GM23338 (cell line): ENCODE measurements at regions not wholly inside any gene's neighbourhood (a gene's known extent, or its start where the extent isn't known, plus 50 kb on each side); places are given as distances from the start of the nearest gene placed in this dataset.

Source experiments
- ATAC-seq: fragments of 200-7000 bp; cut with Tn5 transposase; 3 replicates; pipeline ENCODE4 v1.9.1; 2020
- DNase-seq: peaks from one replicate; pipeline ENCODE4 v3.0.0-alpha.2; 2015; ENCODE audit warnings: low spot score
- H2AFZ ChIP-seq: fragments of 200-600 bp; sonication (generic); 2 replicates; pipeline ENCODE4 v1.8.0; 2016; ENCODE audit warnings: antibody characterized with exemption, mild to moderate bottlenecking, moderate library complexity
- H3F3A ChIP-seq: fragments of 200-600 bp; sonication (generic); replicated peaks from 2 replicates; pipeline ENCODE4 v1.8.0; 2017; ENCODE audit warnings: antibody characterized with exemption, mixed run types, low read depth
- H3K27ac ChIP-seq: fragments of 200-600 bp; sonication (generic); 2 replicates; pipeline ENCODE4 v1.6.1; 2016; ENCODE audit warnings: low read depth
- H3K27me3 ChIP-seq: fragments of 200-600 bp; sonication (generic); 2 replicates; pipeline ENCODE4 v1.8.0; 2016; ENCODE audit warnings: mild to moderate bottlenecking, mixed run types, moderate library complexity; ENCODE audit not compliant: insufficient read depth
- H3K36me3 ChIP-seq: fragments of 200-600 bp; sonication (generic); 2 replicates; pipeline ENCODE4 v1.8.0; 2016; ENCODE audit warnings: mild to moderate bottlenecking; ENCODE audit not compliant: insufficient read depth
- H3K4me1 ChIP-seq: fragments of 200-600 bp; sonication (generic); 2 replicates; pipeline ENCODE4 v1.8.0; 2016; ENCODE audit warnings: mild to moderate bottlenecking, moderate library complexity; ENCODE audit not compliant: insufficient read depth
- H3K4me2 ChIP-seq: fragments of 200-600 bp; sonication (generic); 2 replicates; pipeline ENCODE4 v1.7.1; 2017; ENCODE audit warnings: mixed run types
- H3K4me3 ChIP-seq: fragments of 200-600 bp; sonication (generic); 2 replicates; pipeline ENCODE4 v1.6.1; 2016; ENCODE audit warnings: mixed run types
- H3K79me2 ChIP-seq: fragments of 200-600 bp; sonication (generic); replicated peaks from 2 replicates; pipeline ENCODE4 v1.8.0; 2017; ENCODE audit warnings: mild to moderate bottlenecking; ENCODE audit not compliant: insufficient read depth
- H3K9me2 ChIP-seq: fragments of 200-600 bp; sonication (generic); 2 replicates; pipeline ENCODE4 v1.8.0; 2017; ENCODE audit not compliant: insufficient read depth
- H4K20me1 ChIP-seq: fragments of 200-600 bp; sonication (generic); replicated peaks from 2 replicates; pipeline ENCODE4 v1.8.0; 2017; ENCODE audit warnings: mild to moderate bottlenecking; ENCODE audit not compliant: insufficient read depth
- H3K27ac Mint-ChIP-seq: 2 replicates; pipeline ENCODE4 v1.8.0; 2020; ENCODE audit warnings: inconsistent platforms, mild to moderate bottlenecking, moderate library complexity, mixed read lengths
- H3K27me3 Mint-ChIP-seq: 3 replicates; pipeline ENCODE4 v1.8.0; 2022; ENCODE audit warnings: low read depth, mild to moderate bottlenecking, moderate library complexity, mixed read lengths, inconsistent platforms; ENCODE audit not compliant: insufficient read depth, poor library complexity
- H3K36me3 Mint-ChIP-seq: 3 replicates; pipeline ENCODE4 v1.8.0; 2021; ENCODE audit warnings: low read depth, mild to moderate bottlenecking, inconsistent platforms, moderate library complexity, mixed read lengths
- H3K4me1 Mint-ChIP-seq: 3 replicates; pipeline ENCODE4 v1.8.0; 2020; ENCODE audit warnings: mild to moderate bottlenecking, inconsistent platforms, mixed read lengths
- H3K4me3 Mint-ChIP-seq: 3 replicates; pipeline ENCODE4 v1.8.0; 2021; ENCODE audit warnings: moderate library complexity, mild to moderate bottlenecking, inconsistent platforms, mixed read lengths
- H3K9me3 Mint-ChIP-seq: 3 replicates; pipeline ENCODE4 v1.8.0; 2020; ENCODE audit warnings: moderate library complexity, mild to moderate bottlenecking, inconsistent platforms, mixed read lengths
- EZH2phosphoT487 ChIP-seq: fragments of 200-600 bp; sonication (generic); IDR thresholded peaks from one replicate; pipeline ENCODE4 v1.8.1; 2018; ENCODE audit warnings: antibody characterized with exemption; ENCODE audit not compliant: unreplicated experiment
- NANOG ChIP-seq: IDR thresholded peaks from 2 replicates; pipeline ENCODE4 v1.6.1; 2016; ENCODE audit warnings: antibody characterized with exemption, borderline replicate concordance
- POLR2AphosphoS5 ChIP-seq: IDR thresholded peaks from 2 replicates; pipeline ENCODE4 v1.6.1; 2016; ENCODE audit warnings: antibody characterized with exemption, low read depth
- REST ChIP-seq: IDR thresholded peaks from one replicate; pipeline ENCODE4 v1.6.1; 2018; ENCODE audit warnings: antibody characterized with exemption; ENCODE audit not compliant: unreplicated experiment
- ZNF114 ChIP-seq: fragments of 250-450 bp; sonication (Bioruptor Pico); IDR thresholded peaks from 2 replicates; pipeline ENCODE4 v1.5.0; 2020; ENCODE audit warnings: mild to moderate bottlenecking, moderate library complexity
- ZNF462 ChIP-seq: fragments of 250-450 bp; sonication (Bioruptor Pico); IDR thresholded peaks from 2 replicates; pipeline ENCODE4 v1.5.0; 2020; ENCODE audit warnings: mild to moderate bottlenecking, moderate library complexity

GRCh38 chr12:102329883-102330282 is 132.2 kb upstream of the PMCH start:
- no peak for TF ChIP-seq ZNF114 (CRISPR knock-in tag)
- no peak for TF ChIP-seq EZH2phosphoT487
- TF ChIP-seq ZNF462 = no peak
- no peak for TF ChIP-seq REST
- TF ChIP-seq POLR2AphosphoS5 = no peak
- TF ChIP-seq NANOG = no peak
- Mint-ChIP-seq H3K27me3 (no peaks in the 10 kb centered on the region), H3K4me1 (peaks cover 13% of the 10 kb centered on the region), H3K27ac (no peak overlapping the region), H3K4me3 (no peak overlapping the region), H3K36me3 (no peaks in the 10 kb centered on the region), H3K9me3 (peaks cover 8% of the 10 kb centered on the region; the same call in 2 of the 3 replicates)
- ATAC-seq (no peak), DNase-seq (no peak)
- Histone ChIP-seq H3K27me3 (no peaks in the 10 kb centered on the region), H3K27ac (no peak overlapping the region), H3K9me2 (peaks cover 15% of the 10 kb centered on the region), H3K4me1 (no peaks in the 10 kb centered on the region), H3K36me3 (no peaks in the 10 kb centered on the region), H3K79me2 (no peaks in the 10 kb centered on the region), H3K4me2 (no peak overlapping the region), H2AFZ (no peak overlapping the region), H3F3A (no peaks in the 10 kb centered on the region), H4K20me1 (no peaks in the 10 kb centered on the region), H3K4me3 (no peak overlapping the region)
